ENCODE measurements at regions not wholly inside any gene's neighbourhood (a gene's known extent, or its start where the extent isn't known, plus 50 kb on each side); places are given as distances from the start of the nearest gene placed in this dataset.

DNA sequence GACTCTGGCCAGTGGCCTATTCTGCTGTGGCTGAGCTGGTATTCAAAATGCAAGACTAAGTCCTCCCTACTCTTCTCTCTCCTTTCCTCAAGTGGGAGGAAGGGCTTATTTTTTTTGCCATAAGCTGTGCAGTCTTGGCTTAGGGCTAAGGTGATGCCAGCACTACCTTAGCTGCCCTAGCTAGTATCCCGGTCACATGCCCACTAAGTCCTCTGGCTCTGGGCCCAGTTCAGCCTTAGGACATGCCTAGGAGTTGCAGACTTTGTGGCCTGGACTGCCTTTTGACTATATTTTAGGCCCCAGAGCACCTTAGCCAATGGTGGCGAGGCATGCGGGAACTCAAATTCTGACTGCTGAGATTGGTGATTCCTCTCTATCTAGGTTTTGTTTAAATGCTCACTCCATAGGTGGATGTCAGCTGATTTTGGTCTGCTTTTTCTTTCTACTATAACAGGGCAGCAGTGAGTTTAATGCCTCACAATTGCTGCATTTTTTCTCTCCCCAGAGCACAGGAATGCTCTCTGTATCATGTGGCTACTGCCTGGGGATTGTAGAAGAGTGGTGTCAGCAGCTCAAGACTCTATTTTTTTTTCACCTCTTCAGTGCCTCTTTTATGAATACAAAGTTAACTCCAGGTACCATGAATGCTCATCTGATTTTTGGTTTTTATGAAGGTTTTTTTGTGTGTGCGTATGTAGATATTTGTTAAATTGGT, 472.9 kb upstream of the GRID2 start:
- Mint-ChIP-seq H3K27me3 (ENCODE audit: low read depth) (peaks cover 29% of the 10 kb centered on the region), H3K27ac (no peak overlapping the region), H3K4me1 (no peaks in the 10 kb centered on the region), H3K36me3 (peaks cover 21% of the 10 kb centered on the region), H3K9me3 (peaks cover 41% of the 10 kb centered on the region), H3K4me3 (no peak overlapping the region)
- DNase-seq (ENCODE audit: low spot score) (no peak), ATAC-seq (peak; percentile 30)
- TF ChIP-seq, protein P1, sequence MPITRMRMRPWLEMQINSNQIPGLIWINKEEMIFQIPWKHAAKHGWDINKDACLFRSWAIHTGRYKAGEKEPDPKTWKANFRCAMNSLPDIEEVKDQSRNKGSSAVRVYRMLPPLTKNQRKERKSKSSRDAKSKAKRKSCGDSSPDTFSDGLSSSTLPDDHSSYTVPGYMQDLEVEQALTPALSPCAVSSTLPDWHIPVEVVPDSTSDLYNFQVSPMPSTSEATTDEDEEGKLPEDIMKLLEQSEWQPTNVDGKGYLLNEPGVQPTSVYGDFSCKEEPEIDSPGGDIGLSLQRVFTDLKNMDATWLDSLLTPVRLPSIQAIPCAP (CRISPR knock-in tag; IDR thresholded peaks at IDR 0.05) = no peak
- TF ChIP-seq ZNF671 (CRISPR knock-in tag; IDR thresholded peaks at IDR 0.05) (no peak), NR1H2 (CRISPR knock-in tag; IDR thresholded peaks at IDR 0.05) (no peak), FOXK1 (CRISPR knock-in tag; IDR thresholded peaks at IDR 0.05) (no peak), JAZF1 (CRISPR knock-in tag; IDR thresholded peaks at IDR 0.05) (no peak), HMGA2 (CRISPR knock-in tag; IDR thresholded peaks at IDR 0.05) (no peak)
- TF ChIP-seq, protein P2, sequence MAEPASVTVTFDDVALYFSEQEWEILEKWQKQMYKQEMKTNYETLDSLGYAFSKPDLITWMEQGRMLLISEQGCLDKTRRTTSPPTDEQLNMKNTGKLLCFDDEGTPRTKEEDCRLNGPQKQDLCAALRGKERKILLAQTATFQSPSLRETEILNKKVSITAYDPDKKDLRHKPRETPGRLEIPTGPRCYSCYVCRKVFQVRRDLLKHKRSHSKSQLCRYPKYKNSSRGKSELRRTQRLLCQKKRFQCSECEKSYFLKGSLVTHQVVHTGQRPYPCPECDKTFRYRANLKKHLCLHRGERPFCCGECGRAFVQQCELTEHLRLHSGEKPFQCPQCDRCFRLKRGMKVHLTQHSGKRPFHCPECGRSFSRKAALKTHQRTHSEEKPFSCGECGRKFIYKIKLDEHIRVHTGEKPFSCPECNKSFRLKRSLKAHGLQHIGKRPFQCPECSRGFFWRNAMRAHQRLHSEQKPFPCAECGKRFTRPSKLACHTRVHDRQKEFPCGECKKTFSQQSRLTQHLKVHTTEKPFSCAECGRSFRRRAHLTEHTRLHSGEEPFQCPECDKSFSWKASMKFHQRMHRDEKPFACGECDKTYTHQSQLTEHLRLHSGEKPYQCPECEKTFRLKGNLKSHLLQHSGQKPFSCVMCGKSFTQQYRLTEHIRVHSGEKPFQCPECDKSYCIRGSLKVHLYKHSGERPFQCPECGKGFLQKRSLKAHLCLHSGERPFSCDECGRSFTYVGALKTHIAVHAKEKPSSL (CRISPR knock-in tag; conservative IDR thresholded peaks at IDR 0.05) = no peak
- TF ChIP-seq, protein P3, sequence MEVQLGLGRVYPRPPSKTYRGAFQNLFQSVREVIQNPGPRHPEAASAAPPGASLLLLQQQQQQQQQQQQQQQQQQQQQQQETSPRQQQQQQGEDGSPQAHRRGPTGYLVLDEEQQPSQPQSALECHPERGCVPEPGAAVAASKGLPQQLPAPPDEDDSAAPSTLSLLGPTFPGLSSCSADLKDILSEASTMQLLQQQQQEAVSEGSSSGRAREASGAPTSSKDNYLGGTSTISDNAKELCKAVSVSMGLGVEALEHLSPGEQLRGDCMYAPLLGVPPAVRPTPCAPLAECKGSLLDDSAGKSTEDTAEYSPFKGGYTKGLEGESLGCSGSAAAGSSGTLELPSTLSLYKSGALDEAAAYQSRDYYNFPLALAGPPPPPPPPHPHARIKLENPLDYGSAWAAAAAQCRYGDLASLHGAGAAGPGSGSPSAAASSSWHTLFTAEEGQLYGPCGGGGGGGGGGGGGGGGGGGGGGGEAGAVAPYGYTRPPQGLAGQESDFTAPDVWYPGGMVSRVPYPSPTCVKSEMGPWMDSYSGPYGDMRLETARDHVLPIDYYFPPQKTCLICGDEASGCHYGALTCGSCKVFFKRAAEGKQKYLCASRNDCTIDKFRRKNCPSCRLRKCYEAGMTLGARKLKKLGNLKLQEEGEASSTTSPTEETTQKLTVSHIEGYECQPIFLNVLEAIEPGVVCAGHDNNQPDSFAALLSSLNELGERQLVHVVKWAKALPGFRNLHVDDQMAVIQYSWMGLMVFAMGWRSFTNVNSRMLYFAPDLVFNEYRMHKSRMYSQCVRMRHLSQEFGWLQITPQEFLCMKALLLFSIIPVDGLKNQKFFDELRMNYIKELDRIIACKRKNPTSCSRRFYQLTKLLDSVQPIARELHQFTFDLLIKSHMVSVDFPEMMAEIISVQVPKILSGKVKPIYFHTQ (CRISPR knock-in tag; IDR thresholded peaks at IDR 0.05) = no peak
- ChIA-PET CTCF (no interaction called here), POLR2A (no interaction called here)

DNA sequence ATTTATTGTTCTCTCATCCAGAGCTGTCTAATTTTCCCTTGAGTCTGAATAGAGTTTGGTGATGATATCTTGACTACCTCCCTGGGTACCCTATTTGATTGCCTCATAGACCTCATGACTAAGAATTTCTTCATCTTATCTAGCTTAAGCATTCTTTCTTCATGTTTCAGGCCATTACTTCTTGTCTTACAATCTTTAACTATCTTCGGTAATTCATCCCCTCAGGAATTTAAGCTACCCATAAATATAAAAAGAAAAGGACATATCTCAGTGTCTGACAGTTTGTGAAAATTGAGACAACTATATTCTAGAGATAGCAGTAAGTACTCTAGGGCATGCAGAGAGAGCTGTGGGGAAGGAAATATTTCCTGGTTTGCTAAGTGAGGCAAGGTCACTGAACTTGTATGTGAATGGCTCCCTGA, 466.1 kb upstream of the GRID2 start:
- ChIA-PET CTCF (no interaction called here), POLR2A (interaction anchor here (0.6 kb wide), 1 partner anchor 1270 kb away, joined by 3 read pairs; no protein-coding TSS in a partner anchor)
- H3K4me1 Mint-ChIP-seq = peaks cover 2% of the 10 kb centered on the region; the same call in 1 of the 2 replicates
- TF ChIP-seq, protein P4, sequence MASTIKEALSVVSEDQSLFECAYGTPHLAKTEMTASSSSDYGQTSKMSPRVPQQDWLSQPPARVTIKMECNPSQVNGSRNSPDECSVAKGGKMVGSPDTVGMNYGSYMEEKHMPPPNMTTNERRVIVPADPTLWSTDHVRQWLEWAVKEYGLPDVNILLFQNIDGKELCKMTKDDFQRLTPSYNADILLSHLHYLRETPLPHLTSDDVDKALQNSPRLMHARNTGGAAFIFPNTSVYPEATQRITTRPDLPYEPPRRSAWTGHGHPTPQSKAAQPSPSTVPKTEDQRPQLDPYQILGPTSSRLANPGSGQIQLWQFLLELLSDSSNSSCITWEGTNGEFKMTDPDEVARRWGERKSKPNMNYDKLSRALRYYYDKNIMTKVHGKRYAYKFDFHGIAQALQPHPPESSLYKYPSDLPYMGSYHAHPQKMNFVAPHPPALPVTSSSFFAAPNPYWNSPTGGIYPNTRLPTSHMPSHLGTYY (CRISPR knock-in tag; IDR thresholded peaks at IDR 0.05) = no peak
- TF ChIP-seq, protein P5, sequence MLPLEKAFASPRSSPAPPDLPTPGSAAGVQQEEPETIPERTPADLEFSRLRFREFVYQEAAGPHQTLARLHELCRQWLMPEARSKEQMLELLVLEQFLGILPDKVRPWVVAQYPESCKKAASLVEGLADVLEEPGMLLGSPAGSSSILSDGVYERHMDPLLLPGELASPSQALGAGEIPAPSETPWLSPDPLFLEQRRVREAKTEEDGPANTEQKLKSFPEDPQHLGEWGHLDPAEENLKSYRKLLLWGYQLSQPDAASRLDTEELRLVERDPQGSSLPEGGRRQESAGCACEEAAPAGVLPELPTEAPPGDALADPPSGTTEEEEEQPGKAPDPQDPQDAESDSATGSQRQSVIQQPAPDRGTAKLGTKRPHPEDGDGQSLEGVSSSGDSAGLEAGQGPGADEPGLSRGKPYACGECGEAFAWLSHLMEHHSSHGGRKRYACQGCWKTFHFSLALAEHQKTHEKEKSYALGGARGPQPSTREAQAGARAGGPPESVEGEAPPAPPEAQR (CRISPR knock-in tag; IDR thresholded peaks at IDR 0.05) = no peak
- TF ChIP-seq SMAD3 (CRISPR knock-in tag; IDR thresholded peaks at IDR 0.05; ENCODE audit: borderline replicate concordance) (no peak), ZNF121 (CRISPR knock-in tag; IDR thresholded peaks at IDR 0.05) (no peak), GABPB1 (CRISPR knock-in tag; IDR thresholded peaks at IDR 0.05) (no peak)
- TF ChIP-seq, protein P6, sequence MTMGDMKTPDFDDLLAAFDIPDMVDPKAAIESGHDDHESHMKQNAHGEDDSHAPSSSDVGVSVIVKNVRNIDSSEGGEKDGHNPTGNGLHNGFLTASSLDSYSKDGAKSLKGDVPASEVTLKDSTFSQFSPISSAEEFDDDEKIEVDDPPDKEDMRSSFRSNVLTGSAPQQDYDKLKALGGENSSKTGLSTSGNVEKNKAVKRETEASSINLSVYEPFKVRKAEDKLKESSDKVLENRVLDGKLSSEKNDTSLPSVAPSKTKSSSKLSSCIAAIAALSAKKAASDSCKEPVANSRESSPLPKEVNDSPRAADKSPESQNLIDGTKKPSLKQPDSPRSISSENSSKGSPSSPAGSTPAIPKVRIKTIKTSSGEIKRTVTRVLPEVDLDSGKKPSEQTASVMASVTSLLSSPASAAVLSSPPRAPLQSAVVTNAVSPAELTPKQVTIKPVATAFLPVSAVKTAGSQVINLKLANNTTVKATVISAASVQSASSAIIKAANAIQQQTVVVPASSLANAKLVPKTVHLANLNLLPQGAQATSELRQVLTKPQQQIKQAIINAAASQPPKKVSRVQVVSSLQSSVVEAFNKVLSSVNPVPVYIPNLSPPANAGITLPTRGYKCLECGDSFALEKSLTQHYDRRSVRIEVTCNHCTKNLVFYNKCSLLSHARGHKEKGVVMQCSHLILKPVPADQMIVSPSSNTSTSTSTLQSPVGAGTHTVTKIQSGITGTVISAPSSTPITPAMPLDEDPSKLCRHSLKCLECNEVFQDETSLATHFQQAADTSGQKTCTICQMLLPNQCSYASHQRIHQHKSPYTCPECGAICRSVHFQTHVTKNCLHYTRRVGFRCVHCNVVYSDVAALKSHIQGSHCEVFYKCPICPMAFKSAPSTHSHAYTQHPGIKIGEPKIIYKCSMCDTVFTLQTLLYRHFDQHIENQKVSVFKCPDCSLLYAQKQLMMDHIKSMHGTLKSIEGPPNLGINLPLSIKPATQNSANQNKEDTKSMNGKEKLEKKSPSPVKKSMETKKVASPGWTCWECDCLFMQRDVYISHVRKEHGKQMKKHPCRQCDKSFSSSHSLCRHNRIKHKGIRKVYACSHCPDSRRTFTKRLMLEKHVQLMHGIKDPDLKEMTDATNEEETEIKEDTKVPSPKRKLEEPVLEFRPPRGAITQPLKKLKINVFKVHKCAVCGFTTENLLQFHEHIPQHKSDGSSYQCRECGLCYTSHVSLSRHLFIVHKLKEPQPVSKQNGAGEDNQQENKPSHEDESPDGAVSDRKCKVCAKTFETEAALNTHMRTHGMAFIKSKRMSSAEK (CRISPR knock-in tag; IDR thresholded peaks at IDR 0.05; ENCODE audit: borderline replicate concordance) = no peak
- TF ChIP-seq, protein P7, sequence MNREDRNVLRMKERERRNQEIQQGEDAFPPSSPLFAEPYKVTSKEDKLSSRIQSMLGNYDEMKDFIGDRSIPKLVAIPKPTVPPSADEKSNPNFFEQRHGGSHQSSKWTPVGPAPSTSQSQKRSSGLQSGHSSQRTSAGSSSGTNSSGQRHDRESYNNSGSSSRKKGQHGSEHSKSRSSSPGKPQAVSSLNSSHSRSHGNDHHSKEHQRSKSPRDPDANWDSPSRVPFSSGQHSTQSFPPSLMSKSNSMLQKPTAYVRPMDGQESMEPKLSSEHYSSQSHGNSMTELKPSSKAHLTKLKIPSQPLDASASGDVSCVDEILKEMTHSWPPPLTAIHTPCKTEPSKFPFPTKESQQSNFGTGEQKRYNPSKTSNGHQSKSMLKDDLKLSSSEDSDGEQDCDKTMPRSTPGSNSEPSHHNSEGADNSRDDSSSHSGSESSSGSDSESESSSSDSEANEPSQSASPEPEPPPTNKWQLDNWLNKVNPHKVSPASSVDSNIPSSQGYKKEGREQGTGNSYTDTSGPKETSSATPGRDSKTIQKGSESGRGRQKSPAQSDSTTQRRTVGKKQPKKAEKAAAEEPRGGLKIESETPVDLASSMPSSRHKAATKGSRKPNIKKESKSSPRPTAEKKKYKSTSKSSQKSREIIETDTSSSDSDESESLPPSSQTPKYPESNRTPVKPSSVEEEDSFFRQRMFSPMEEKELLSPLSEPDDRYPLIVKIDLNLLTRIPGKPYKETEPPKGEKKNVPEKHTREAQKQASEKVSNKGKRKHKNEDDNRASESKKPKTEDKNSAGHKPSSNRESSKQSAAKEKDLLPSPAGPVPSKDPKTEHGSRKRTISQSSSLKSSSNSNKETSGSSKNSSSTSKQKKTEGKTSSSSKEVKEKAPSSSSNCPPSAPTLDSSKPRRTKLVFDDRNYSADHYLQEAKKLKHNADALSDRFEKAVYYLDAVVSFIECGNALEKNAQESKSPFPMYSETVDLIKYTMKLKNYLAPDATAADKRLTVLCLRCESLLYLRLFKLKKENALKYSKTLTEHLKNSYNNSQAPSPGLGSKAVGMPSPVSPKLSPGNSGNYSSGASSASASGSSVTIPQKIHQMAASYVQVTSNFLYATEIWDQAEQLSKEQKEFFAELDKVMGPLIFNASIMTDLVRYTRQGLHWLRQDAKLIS (CRISPR knock-in tag; IDR thresholded peaks at IDR 0.05; ENCODE audit: borderline replicate concordance) = no peak
- TF ChIP-seq, protein P8, sequence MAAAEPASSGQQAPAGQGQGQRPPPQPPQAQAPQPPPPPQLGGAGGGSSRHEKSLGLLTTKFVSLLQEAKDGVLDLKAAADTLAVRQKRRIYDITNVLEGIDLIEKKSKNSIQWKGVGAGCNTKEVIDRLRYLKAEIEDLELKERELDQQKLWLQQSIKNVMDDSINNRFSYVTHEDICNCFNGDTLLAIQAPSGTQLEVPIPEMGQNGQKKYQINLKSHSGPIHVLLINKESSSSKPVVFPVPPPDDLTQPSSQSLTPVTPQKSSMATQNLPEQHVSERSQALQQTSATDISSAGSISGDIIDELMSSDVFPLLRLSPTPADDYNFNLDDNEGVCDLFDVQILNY (CRISPR knock-in tag; IDR thresholded peaks at IDR 0.05) = no peak

More for the DNA sequence above, 466.1 kb upstream of the GRID2 start:
- peaks cover 30% of the 10 kb centered on the region for H3K9me3 Mint-ChIP-seq
- H3K4me3 Mint-ChIP-seq = no peak overlapping the region
- peaks cover 18% of the 10 kb centered on the region for H3K36me3 Mint-ChIP-seq
- DNase-seq (ENCODE audit: low spot score) (no peak), ATAC-seq (no peak)
- peaks cover 9% of the 10 kb centered on the region for H3K27me3 Mint-ChIP-seq (ENCODE audit: low read depth)
- H3K27ac Mint-ChIP-seq = no peak overlapping the region
